DND-41 (cell line): ENCODE measurements at regions not wholly inside any gene's neighbourhood (a gene's known extent, or its start where the extent isn't known, plus 50 kb on each side); places are given as distances from the start of the nearest gene placed in this dataset.

Source experiments
- ATAC-seq: fragments of 200-7000 bp; cut with Tn5 transposase; 3 replicates; pipeline ENCODE4 v1.9.1; 2021; ENCODE audit warnings: low read depth; ENCODE audit not compliant: insufficient read depth
- DNase-seq: peaks from one replicate; pipeline ENCODE4 v3.0.0-alpha.2; 2020
- H2AFZ ChIP-seq: 2 replicates; pipeline ENCODE4 v1.6.0; 2012; ENCODE audit warnings: low read depth, low read length
- H3K27ac ChIP-seq: 2 replicates; pipeline ENCODE4 v1.5.1; 2012; ENCODE audit warnings: low read length, inconsistent platforms
- H3K27me3 ChIP-seq: fragments of 200-600 bp; sonication (generic); 2 replicates; pipeline ENCODE4 v1.6.0; 2012; ENCODE audit warnings: low read length, mild to moderate bottlenecking, inconsistent platforms; ENCODE audit not compliant: insufficient read depth, poor library complexity
- H3K36me3 ChIP-seq: 2 replicates; pipeline ENCODE4 v1.5.1; 2012; ENCODE audit warnings: low read length, inconsistent platforms; ENCODE audit not compliant: insufficient read depth
- H3K4me1 ChIP-seq: 2 replicates; pipeline ENCODE4 v1.5.1; 2012; ENCODE audit warnings: mild to moderate bottlenecking, low read length; ENCODE audit not compliant: insufficient read depth
- H3K4me2 ChIP-seq: 2 replicates; pipeline ENCODE4 v1.6.0; 2012; ENCODE audit warnings: mild to moderate bottlenecking, moderate library complexity, low read length, inconsistent platforms; ENCODE audit not compliant: insufficient read depth
- H3K4me3 ChIP-seq, 2 experiments: fragments of 200-600 bp in 1 of 2; shearing (Covaris generic) in 1 of 2; 2 replicates each; pipeline ENCODE4 v1.5.1; 2012 to 2016; ENCODE audit warnings: inconsistent platforms in 2 of 2, low read length in 2 of 2, mild to moderate bottlenecking in 2 of 2, low read depth in 1 of 2, moderate library complexity in 1 of 2
- H3K79me2 ChIP-seq: 2 replicates; pipeline ENCODE4 v1.6.0; 2012; ENCODE audit warnings: low read length, inconsistent platforms; ENCODE audit not compliant: insufficient read depth
- H3K9ac ChIP-seq: 2 replicates; pipeline ENCODE4 v1.6.0; 2012; ENCODE audit warnings: low read depth, mild to moderate bottlenecking, inconsistent platforms, low read length, moderate library complexity
- H3K9me3 ChIP-seq: 2 replicates; pipeline ENCODE4 v1.5.1; 2012; ENCODE audit warnings: low read length, moderate library complexity, mild to moderate bottlenecking, inconsistent platforms; ENCODE audit not compliant: insufficient read depth, severe bottlenecking
- H4K20me1 ChIP-seq: 2 replicates; pipeline ENCODE4 v1.6.0; 2012; ENCODE audit warnings: low read length; ENCODE audit not compliant: insufficient read depth
- EZH2 ChIP-seq: IDR thresholded peaks from 3 replicates; pipeline ENCODE4 v1.6.1; 2012; ENCODE audit warnings: borderline replicate concordance, low read depth, mild to moderate bottlenecking, moderate library complexity, low read length, inconsistent platforms; ENCODE audit not compliant: severe bottlenecking
- TF ChIP-seq, protein P1 (sequence below): IDR thresholded peaks from 2 replicates; pipeline ENCODE4 v1.5.1; 2012; ENCODE audit warnings: borderline replicate concordance, low read length, moderate library complexity, mild to moderate bottlenecking; ENCODE audit not compliant: poor library complexity, severe bottlenecking; ENCODE audit errors: extremely low read depth

GRCh38 chr16:51710905-51711563, 560.0 kb upstream of the SALL1 start:
- Histone ChIP-seq H3K9me3 (no peaks in the 10 kb centered on the region), H3K4me2 (no peak overlapping the region), H3K27ac (no peak overlapping the region), H4K20me1 (no peaks in the 10 kb centered on the region), H3K9ac (no peak overlapping the region), H2AFZ (no peak overlapping the region), H3K79me2 (no peaks in the 10 kb centered on the region), H3K4me3 (no peak overlapping the region), H3K4me1 (no peaks in the 10 kb centered on the region), H3K27me3 (no peaks in the 10 kb centered on the region), H3K36me3 (no peaks in the 10 kb centered on the region)
- DNase-seq: no peak
- TF ChIP-seq EZH2: no peak
- no peak for ATAC-seq

GRCh38 chr16:51710186-51710585, 559.1 kb upstream of the SALL1 start:
- no peak overlapping the region for H2AFZ ChIP-seq

DNA sequence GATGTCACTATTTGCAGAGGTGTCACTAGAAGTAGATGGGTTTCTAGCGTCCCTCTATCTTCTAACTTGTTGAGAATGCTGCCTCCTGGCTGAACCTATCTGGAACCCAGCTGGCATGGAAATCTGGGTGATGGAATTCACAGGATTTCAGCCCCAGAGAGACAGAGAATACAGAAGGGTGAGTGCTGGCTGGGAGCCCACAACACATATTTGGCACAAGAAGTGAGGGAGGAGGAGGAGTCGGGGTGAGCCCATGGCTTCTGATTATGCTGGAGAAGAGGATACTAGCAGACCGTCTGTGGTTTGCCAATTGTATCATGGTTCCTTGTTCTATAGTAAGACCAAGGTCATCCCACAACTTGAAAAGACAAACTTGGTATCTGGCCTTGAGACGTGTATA, 557.8 kb upstream of the SALL1 start:
- no peaks in the 10 kb centered on the region for H4K20me1 ChIP-seq
- DNase-seq (no peak), ATAC-seq (no peak)
- H3K27me3 ChIP-seq: no peaks in the 10 kb centered on the region
- H3K9ac ChIP-seq: no peak overlapping the region
- H2AFZ ChIP-seq: no peak overlapping the region
- no peaks in the 10 kb centered on the region for H3K9me3 ChIP-seq
- no peaks in the 10 kb centered on the region for H3K36me3 ChIP-seq
- H3K4me2 ChIP-seq: no peak overlapping the region
- no peaks in the 10 kb centered on the region for H3K4me1 ChIP-seq
- no peak for TF ChIP-seq EZH2
- TF ChIP-seq, protein P1, sequence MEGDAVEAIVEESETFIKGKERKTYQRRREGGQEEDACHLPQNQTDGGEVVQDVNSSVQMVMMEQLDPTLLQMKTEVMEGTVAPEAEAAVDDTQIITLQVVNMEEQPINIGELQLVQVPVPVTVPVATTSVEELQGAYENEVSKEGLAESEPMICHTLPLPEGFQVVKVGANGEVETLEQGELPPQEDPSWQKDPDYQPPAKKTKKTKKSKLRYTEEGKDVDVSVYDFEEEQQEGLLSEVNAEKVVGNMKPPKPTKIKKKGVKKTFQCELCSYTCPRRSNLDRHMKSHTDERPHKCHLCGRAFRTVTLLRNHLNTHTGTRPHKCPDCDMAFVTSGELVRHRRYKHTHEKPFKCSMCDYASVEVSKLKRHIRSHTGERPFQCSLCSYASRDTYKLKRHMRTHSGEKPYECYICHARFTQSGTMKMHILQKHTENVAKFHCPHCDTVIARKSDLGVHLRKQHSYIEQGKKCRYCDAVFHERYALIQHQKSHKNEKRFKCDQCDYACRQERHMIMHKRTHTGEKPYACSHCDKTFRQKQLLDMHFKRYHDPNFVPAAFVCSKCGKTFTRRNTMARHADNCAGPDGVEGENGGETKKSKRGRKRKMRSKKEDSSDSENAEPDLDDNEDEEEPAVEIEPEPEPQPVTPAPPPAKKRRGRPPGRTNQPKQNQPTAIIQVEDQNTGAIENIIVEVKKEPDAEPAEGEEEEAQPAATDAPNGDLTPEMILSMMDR: no peak
- no peaks in the 10 kb centered on the region for H3K79me2 ChIP-seq
- H3K4me3 ChIP-seq: no peak overlapping the region
- no peak overlapping the region for H3K27ac ChIP-seq

More at GRCh38 chr16:51710186-51710585, 559.1 kb upstream of the SALL1 start:
- H3K4me2 ChIP-seq: no peak overlapping the region
- H3K9me3 ChIP-seq: no peaks in the 10 kb centered on the region
- H3K36me3 ChIP-seq: no peaks in the 10 kb centered on the region
- H4K20me1 ChIP-seq: no peaks in the 10 kb centered on the region
- H3K27me3 ChIP-seq: no peaks in the 10 kb centered on the region
- no peaks in the 10 kb centered on the region for H3K79me2 ChIP-seq
- TF ChIP-seq EZH2: no peak
- TF ChIP-seq, protein P1: no peak
- no peak overlapping the region for H3K4me3 ChIP-seq
- H3K9ac ChIP-seq: no peak overlapping the region
- no peak for ATAC-seq
- H3K27ac ChIP-seq: no peak overlapping the region
- DNase-seq: no peak
- H3K4me1 ChIP-seq: no peaks in the 10 kb centered on the region

GRCh38 chr16:51707666-51708065, 556.6 kb upstream of the SALL1 start:
- Histone ChIP-seq H3K79me2 (no peaks in the 10 kb centered on the region), H3K27ac (no peak overlapping the region), H3K4me1 (no peaks in the 10 kb centered on the region), H2AFZ (no peak overlapping the region), H3K9ac (no peak overlapping the region), H3K4me3 (no peak overlapping the region), H3K27me3 (no peaks in the 10 kb centered on the region), H4K20me1 (no peaks in the 10 kb centered on the region), H3K36me3 (no peaks in the 10 kb centered on the region), H3K4me2 (no peak overlapping the region), H3K9me3 (no peaks in the 10 kb centered on the region)
- DNase-seq (no peak), ATAC-seq (no peak)
- TF ChIP-seq, protein P1: no peak
- TF ChIP-seq EZH2: no peak
